Trophoblast cell (in vitro differentiated cells and primary cell): ENCODE measurements at regions not wholly inside any gene's neighbourhood (a gene's known extent, or its start where the extent isn't known, plus 50 kb on each side); places are given as distances from the start of the nearest gene placed in this dataset.

Experiments used
- DNase-seq, 2 donors: peaks; one replicate each; pipeline ENCODE4 v3.0.0-alpha.2; 2016
- H2AFZ ChIP-seq: 2 replicates; pipeline ENCODE4 v1.6.1; 2013; ENCODE audit warnings: low read length, moderate library complexity, mild to moderate bottlenecking; ENCODE audit not compliant: insufficient read depth, poor library complexity
- H2AK5ac ChIP-seq: 2 replicates; pipeline ENCODE4 v1.6.1; 2013; ENCODE audit warnings: mild to moderate bottlenecking, low read length
- H2BK120ac ChIP-seq: 2 replicates; pipeline ENCODE4 v1.6.1; 2013; ENCODE audit warnings: low read length, mild to moderate bottlenecking, moderate library complexity; ENCODE audit not compliant: insufficient read depth, poor library complexity
- H2BK12ac ChIP-seq: 2 replicates; pipeline ENCODE4 v1.6.1; 2013; ENCODE audit warnings: mild to moderate bottlenecking, low read length, moderate library complexity
- H2BK5ac ChIP-seq: 2 replicates; pipeline ENCODE4 v1.6.1; 2013; ENCODE audit warnings: low read length, low read depth, moderate library complexity, mild to moderate bottlenecking; ENCODE audit not compliant: poor library complexity
- H3K14ac ChIP-seq: 2 replicates; pipeline ENCODE4 v1.6.1; 2013; ENCODE audit warnings: mild to moderate bottlenecking, low read length
- H3K18ac ChIP-seq: 2 replicates; pipeline ENCODE4 v1.6.1; 2013; ENCODE audit warnings: mild to moderate bottlenecking, low read length
- H3K23ac ChIP-seq: 2 replicates; pipeline ENCODE4 v1.6.1; 2013; ENCODE audit warnings: low read length
- H3K27ac ChIP-seq: 2 replicates; pipeline ENCODE4 v1.5.1; 2013; ENCODE audit warnings: low read depth, mild to moderate bottlenecking, inconsistent platforms, low read length, moderate library complexity
- H3K27me3 ChIP-seq: 2 replicates; pipeline ENCODE4 v1.6.1; 2013; ENCODE audit warnings: inconsistent platforms, mild to moderate bottlenecking, low read length, moderate library complexity; ENCODE audit not compliant: insufficient read depth
- H3K36me3 ChIP-seq, 2 experiments: 1 replicate in 1 of 2; 2 replicates in 1 of 2; pipeline ENCODE4 v1.6.1; 2013; ENCODE audit warnings: low read length in 2 of 2, mild to moderate bottlenecking in 2 of 2, moderate library complexity in 1 of 2; ENCODE audit not compliant: insufficient read depth in 2 of 2, control insufficient read depth in 1 of 2
- H3K4ac ChIP-seq: 2 replicates; pipeline ENCODE4 v1.6.1; 2013; ENCODE audit warnings: low read depth, mild to moderate bottlenecking, low read length, moderate library complexity
- H3K4me1 ChIP-seq, 2 experiments: 1 replicate in 1 of 2; 2 replicates in 1 of 2; pipeline ENCODE4 v1.6.1; 2013; ENCODE audit warnings: low read length in 2 of 2, mild to moderate bottlenecking in 2 of 2, moderate library complexity in 1 of 2; ENCODE audit not compliant: insufficient read depth in 2 of 2, control insufficient read depth in 1 of 2
- H3K4me2 ChIP-seq: 2 replicates; pipeline ENCODE4 v1.6.1; 2013; ENCODE audit warnings: inconsistent platforms, mild to moderate bottlenecking, low read length, moderate library complexity
- H3K4me3 ChIP-seq: 2 replicates; pipeline ENCODE4 v1.5.1; 2013; ENCODE audit warnings: mild to moderate bottlenecking, low read depth, low read length, inconsistent platforms
- H3K79me1 ChIP-seq: one replicate; pipeline ENCODE4 v1.6.1; 2013; ENCODE audit warnings: low read length
- H3K79me2 ChIP-seq: 2 replicates; pipeline ENCODE4 v1.6.1; 2013; ENCODE audit warnings: low read length, mild to moderate bottlenecking; ENCODE audit not compliant: control insufficient read depth, insufficient read depth, poor library complexity
- H3K9ac ChIP-seq: 2 replicates; pipeline ENCODE4 v1.6.1; 2013; ENCODE audit warnings: mild to moderate bottlenecking, low read length
- H3K9me3 ChIP-seq: 2 replicates; pipeline ENCODE4 v1.6.1; 2013; ENCODE audit warnings: low read depth, mild to moderate bottlenecking, control low read depth, inconsistent platforms, low read length; ENCODE audit not compliant: insufficient read depth
- H4K12ac ChIP-seq: 2 replicates; pipeline ENCODE4 v1.6.1; 2013; ENCODE audit warnings: low read depth, mild to moderate bottlenecking, low read length, moderate library complexity
- H4K8ac ChIP-seq: 2 replicates; pipeline ENCODE4 v1.6.1; 2013; ENCODE audit warnings: low read depth, mild to moderate bottlenecking, low read length, moderate library complexity
- H4K91ac ChIP-seq: one replicate; pipeline ENCODE4 v1.6.1; 2013; ENCODE audit warnings: low read depth, mild to moderate bottlenecking, low read length, moderate library complexity
- WGBS: extraction: QIAGEN DNeasy Blood & Tissue Kit; methylation state at CpG from one replicate; pipeline ENCODE4 v1.1.7; 2013; ENCODE audit warnings: missing lambda C conversion rate; ENCODE audit not compliant: insufficient read length, insufficient coverage; ENCODE audit errors: extremely low coverage; 5-methylcytosine and 5-hydroxymethylcytosine counted together

GRCh38 chr16:51057102-51057793, 93.8 kb downstream of the SALL1 start:
- no peak overlapping the region for H2BK120ac ChIP-seq
- H4K12ac ChIP-seq = no peak overlapping the region
- peaks cover 2% of the 10 kb centered on the region for H3K9me3 ChIP-seq
- H3K14ac ChIP-seq = no peak overlapping the region
- no peak overlapping the region for H4K8ac ChIP-seq
- H3K4me3 ChIP-seq = no peak overlapping the region
- no peak overlapping the region for H2BK5ac ChIP-seq
- DNase-seq = no peak
- no peak overlapping the region for H2BK12ac ChIP-seq
- H3K79me2 ChIP-seq = no peaks in the 10 kb centered on the region
- H3K4me1 ChIP-seq = no peaks in the 10 kb centered on the region
- no peak overlapping the region for H3K9ac ChIP-seq
- H3K23ac ChIP-seq = peak overlapping the region; percentile 7
- H4K91ac ChIP-seq = no peak overlapping the region
- H3K79me1 ChIP-seq = no peaks in the 10 kb centered on the region
- H3K27me3 ChIP-seq = no peaks in the 10 kb centered on the region
- H3K18ac ChIP-seq = no peak overlapping the region
- no peak overlapping the region for H2AK5ac ChIP-seq
- no CpG with 5 or more reads among the region's 8 CpGs for WGBS
- H3K4ac ChIP-seq = no peak overlapping the region
- H3K27ac ChIP-seq = no peak overlapping the region
- H3K36me3 ChIP-seq = no peaks in the 10 kb centered on the region
- no peak overlapping the region for H3K4me2 ChIP-seq
- H2AFZ ChIP-seq = no peak overlapping the region

- H2BK120ac ChIP-seq = no peak overlapping the region
- peaks cover 2% of the 10 kb centered on the region for H3K9me3 ChIP-seq
- WGBS = no CpG with 5 or more reads among the region's 2 CpGs
These were observed 94.7 kb downstream of the SALL1 start for GRCh38 chr16:51056331-51056730.

GRCh38 chr16:51055434-51055833, 95.6 kb downstream of the SALL1 start:
- H3K36me3 ChIP-seq = no peaks in the 10 kb centered on the region
- no peak overlapping the region for H4K8ac ChIP-seq
- no peak overlapping the region for H2BK120ac ChIP-seq
- H2AK5ac ChIP-seq = no peak overlapping the region
- H3K79me2 ChIP-seq = no peaks in the 10 kb centered on the region
- H3K4me1 ChIP-seq = no peaks in the 10 kb centered on the region
- no peaks in the 10 kb centered on the region for H3K79me1 ChIP-seq
- H3K4me3 ChIP-seq = no peak overlapping the region
- no peak overlapping the region for H3K4me2 ChIP-seq
- no peak overlapping the region for H3K14ac ChIP-seq
- H4K91ac ChIP-seq = no peak overlapping the region
- no peak for DNase-seq
- WGBS = no CpG with 5 or more reads among the region's 9 CpGs
- no peak overlapping the region for H3K4ac ChIP-seq
- H3K27me3 ChIP-seq = no peaks in the 10 kb centered on the region
- no peak overlapping the region for H3K23ac ChIP-seq
- no peak overlapping the region for H3K27ac ChIP-seq
- H2AFZ ChIP-seq = no peak overlapping the region
- H3K9me3 ChIP-seq = peaks cover 2% of the 10 kb centered on the region
- H3K18ac ChIP-seq = no peak overlapping the region
- H2BK12ac ChIP-seq = no peak overlapping the region
- H4K12ac ChIP-seq = no peak overlapping the region
- no peak overlapping the region for H3K9ac ChIP-seq
- H2BK5ac ChIP-seq = no peak overlapping the region

More at GRCh38 chr16:51056331-51056730, 94.7 kb downstream of the SALL1 start:
- Histone ChIP-seq H4K12ac (no peak overlapping the region), H2AFZ (no peak overlapping the region), H3K79me2 (no peaks in the 10 kb centered on the region), H3K9ac (no peak overlapping the region), H2AK5ac (no peak overlapping the region), H3K79me1 (no peaks in the 10 kb centered on the region), H3K27ac (no peak overlapping the region), H2BK12ac (no peak overlapping the region), H3K4me1 (no peaks in the 10 kb centered on the region), H4K91ac (no peak overlapping the region), H3K14ac (no peak overlapping the region), H3K4me3 (no peak overlapping the region), H3K4me2 (no peak overlapping the region), H3K36me3 (no peaks in the 10 kb centered on the region), H3K27me3 (no peaks in the 10 kb centered on the region), H3K4ac (no peak overlapping the region), H2BK5ac (no peak overlapping the region), H3K23ac (no peak overlapping the region), H3K18ac (no peak overlapping the region), H4K8ac (no peak overlapping the region)
- no peak for DNase-seq

GRCh38 chr16:51053775-51054174, 97.3 kb downstream of the SALL1 start:
- Histone ChIP-seq H3K36me3 (no peaks in the 10 kb centered on the region), H3K27me3 (no peaks in the 10 kb centered on the region), H3K79me1 (no peaks in the 10 kb centered on the region), H3K4me2 (no peak overlapping the region), H4K12ac (no peak overlapping the region), H3K27ac (no peak overlapping the region), H3K9me3 (peaks cover 2% of the 10 kb centered on the region), H3K4me1 (no peaks in the 10 kb centered on the region), H3K4ac (no peak overlapping the region), H3K9ac (no peak overlapping the region), H4K91ac (no peak overlapping the region), H3K4me3 (no peak overlapping the region), H3K23ac (no peak overlapping the region), H2BK120ac (no peak overlapping the region), H3K14ac (no peak overlapping the region), H2BK12ac (no peak overlapping the region), H4K8ac (no peak overlapping the region), H3K79me2 (no peaks in the 10 kb centered on the region), H3K18ac (no peak overlapping the region), H2AFZ (no peak overlapping the region), H2BK5ac (no peak overlapping the region), H2AK5ac (no peak overlapping the region)
- no CpG with 5 or more reads among the region's 2 CpGs for WGBS
- DNase-seq = no peak
